Fibroblast of villous mesenchyme (primary cell): ENCODE measurements at regions not wholly inside any gene's neighbourhood (a gene's known extent, or its start where the extent isn't known, plus 50 kb on each side); places are given as distances from the start of the nearest gene placed in this dataset.

Experiments used
- DNase-seq: peaks from one replicate; pipeline ENCODE4 v3.0.0-alpha.2; 2010; ENCODE audit warnings: low read depth
- H3K4me3 ChIP-seq: 2 replicates; pipeline ENCODE4 v1.5.1; 2011; ENCODE audit warnings: low read depth, mild to moderate bottlenecking, low read length
- CTCF ChIP-seq: IDR thresholded peaks from 2 replicates; pipeline ENCODE4 v1.5.1; 2012; ENCODE audit warnings: low read depth, mild to moderate bottlenecking, low read length; ENCODE audit not compliant: insufficient read depth

GRCh38 chr4:10320130-10320529 is 137.1 kb downstream of the ZNF518B start:
- no peak overlapping the region for H3K4me3 ChIP-seq
- no peak for DNase-seq
- no peak for TF ChIP-seq CTCF

- TF ChIP-seq CTCF = no peak
- H3K4me3 ChIP-seq = no peak overlapping the region
- no peak for DNase-seq
Measured at GRCh38 chr4:10317345-10317744, 139.9 kb downstream of the ZNF518B start.

GRCh38 chr4:10316851-10317250 is 140.4 kb downstream of the ZNF518B start:
- TF ChIP-seq CTCF = no peak
- H3K4me3 ChIP-seq = no peak overlapping the region
- DNase-seq = no peak

GRCh38 chr4:10315638-10316037 is 141.6 kb downstream of the ZNF518B start:
- no peak for DNase-seq
- TF ChIP-seq CTCF = no peak
- H3K4me3 ChIP-seq = no peak overlapping the region

- no peak for TF ChIP-seq CTCF
- DNase-seq = no peak
- H3K4me3 ChIP-seq = no peak overlapping the region
Measured at GRCh38 chr4:10312568-10312967, 144.7 kb downstream of the ZNF518B start.

- no peak for TF ChIP-seq CTCF
- no peak for DNase-seq
- no peak overlapping the region for H3K4me3 ChIP-seq
Measured at GRCh38 chr4:10311939-10312338, 145.3 kb downstream of the ZNF518B start.

GRCh38 chr4:10305816-10306215 is 151.4 kb downstream of the ZNF518B start:
- H3K4me3 ChIP-seq = no peak overlapping the region
- DNase-seq = no peak
- TF ChIP-seq CTCF = no peak
